CD4-positive, alpha-beta T cell treated with Interleukin-17A for 1 hour (primary cell): ENCODE measurements at regions not wholly inside any gene's neighbourhood (a gene's known extent, or its start where the extent isn't known, plus 50 kb on each side); places are given as distances from the start of the nearest gene placed in this dataset.
A peak's percentile ranks its signal among the peaks of the same experiment; 100 is the strongest.
"Not testable (repeated sequence)": the region's sequence is repeated elsewhere in the genome, so short reads cannot be mapped to it uniquely, and the experiment has no call there.

Source experiments
- DNase-seq: peaks from one replicate; pipeline ENCODE4 v3.0.0-alpha.2; 2020

DNA sequence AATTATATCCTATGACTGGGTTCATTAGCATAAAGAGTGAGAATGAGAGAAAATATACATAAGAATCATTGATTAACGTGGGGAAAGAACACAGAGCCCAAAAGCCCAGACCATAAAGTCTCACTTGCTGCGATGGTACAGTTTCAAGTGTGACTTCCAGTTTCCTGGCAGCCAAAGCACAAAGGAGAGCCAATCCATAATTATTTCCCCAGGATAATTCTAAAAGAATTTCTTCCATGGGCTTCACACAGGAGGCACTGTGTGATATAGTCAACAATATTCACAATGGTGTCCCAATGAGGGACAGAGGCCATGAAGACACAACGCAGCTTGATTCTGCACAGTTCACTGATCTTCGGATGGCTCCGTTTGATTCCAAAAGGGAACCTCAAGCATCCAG, 321.6 kb downstream of the PLPP3 start:
- DNase-seq = no peak

DNA sequence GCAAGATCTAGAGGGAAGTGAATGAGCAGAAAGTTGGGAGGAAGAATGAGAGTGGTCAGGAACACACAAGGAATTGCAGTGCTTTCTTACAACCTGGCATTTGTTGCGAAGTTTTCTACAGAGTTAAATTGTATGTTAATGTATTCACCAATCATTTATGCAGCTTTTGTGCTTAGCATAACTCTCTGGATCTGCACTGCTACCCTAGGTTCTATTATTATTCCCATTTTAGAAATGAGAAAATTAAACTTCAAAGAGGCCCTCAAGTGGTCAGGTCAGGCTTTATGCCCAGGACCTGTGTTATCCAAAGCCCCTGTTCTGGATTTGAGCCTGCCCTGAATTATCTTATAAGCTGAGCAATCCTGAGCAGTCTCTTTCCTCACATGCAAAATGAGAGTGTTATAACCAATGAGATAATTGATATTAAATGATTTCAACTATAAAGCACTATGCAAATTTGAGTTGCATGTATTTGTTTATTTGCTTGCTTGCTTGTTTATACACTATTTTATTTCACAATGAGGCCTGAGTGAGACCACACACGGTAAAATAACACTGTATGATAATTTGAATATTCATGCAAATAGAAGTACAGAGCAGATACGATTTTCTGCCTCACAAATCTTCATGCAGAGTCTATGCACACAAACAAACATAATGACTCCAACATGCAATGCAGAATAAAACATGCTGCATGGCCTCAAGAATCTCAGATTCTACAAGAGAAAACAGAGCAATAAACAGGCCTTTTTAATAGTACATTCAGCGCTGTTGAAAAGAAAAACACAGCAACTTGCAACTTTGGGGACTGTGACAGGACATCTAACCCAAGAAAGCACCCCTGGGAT, 323.0 kb downstream of the PLPP3 start:
- no peak for DNase-seq

DNA sequence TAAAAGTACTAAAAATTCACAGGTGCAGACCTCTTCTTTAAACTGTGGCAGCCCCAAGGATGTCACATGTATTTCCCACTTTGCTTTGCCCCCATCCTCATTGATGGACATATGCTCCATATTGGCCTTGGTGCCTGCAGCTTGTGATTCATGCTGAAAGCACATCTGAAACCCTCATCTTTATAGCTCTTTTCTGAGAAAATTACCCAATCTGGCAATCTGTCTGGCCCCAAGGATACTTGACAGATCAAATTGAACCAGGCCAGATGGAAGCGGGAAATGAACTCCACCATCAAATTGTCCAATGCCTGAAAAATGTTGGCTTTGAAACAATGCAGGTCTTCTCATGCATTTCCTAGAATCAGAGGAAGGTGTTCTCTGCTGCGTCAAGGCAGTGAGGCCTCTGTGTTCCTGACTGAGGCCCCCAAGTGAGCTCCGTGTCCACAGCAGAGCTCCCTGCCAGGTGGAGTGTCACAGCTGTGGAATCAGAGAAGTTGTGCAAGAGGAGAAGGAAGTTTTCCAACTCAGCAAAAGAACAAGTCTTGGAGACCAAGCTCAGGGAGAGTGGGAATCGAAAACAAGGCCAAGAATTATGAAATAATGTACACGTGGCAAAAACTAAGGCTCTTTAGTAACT, 323.7 kb downstream of the PLPP3 start:
- no peak for DNase-seq

DNA sequence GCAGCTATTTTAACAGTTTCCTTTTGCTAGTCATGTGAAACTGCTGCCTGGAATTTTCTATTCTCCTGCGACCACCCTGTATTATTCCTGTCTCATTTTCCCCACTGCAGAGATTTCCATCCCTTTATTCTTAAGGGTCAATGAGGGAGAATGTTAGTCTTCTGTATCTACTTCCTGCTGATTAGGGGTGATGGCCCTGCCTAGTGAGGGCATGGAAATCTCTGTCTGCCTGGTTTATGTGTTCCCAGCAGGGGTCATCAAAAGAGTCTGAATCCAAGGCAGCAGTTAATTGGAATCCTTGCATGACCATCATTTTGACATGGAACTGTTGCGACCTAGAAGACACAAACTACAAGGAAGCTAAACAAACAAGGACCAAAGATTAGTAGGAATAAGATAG, 325.2 kb downstream of the PLPP3 start:
- no peak for DNase-seq

DNA sequence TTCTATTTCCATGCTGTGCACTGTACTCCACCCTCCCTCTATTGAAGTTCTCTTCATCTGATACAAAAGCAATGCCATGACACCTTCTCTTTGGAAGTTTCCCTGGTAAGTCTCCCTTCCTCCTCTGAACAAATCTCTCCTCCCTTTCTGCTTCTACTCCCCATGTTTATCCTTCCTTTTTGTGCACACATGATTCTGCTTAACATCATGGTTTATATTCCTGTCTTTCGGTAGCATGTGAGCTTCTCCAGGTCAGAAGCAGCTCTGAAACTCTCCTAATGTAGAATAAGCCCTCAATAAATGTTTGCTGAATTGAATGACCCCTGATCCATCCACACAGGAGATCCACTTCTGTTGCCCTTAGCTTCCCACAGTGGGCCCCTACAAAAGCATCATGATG, 328.6 kb downstream of the PLPP3 start:
- no peak for DNase-seq

DNA sequence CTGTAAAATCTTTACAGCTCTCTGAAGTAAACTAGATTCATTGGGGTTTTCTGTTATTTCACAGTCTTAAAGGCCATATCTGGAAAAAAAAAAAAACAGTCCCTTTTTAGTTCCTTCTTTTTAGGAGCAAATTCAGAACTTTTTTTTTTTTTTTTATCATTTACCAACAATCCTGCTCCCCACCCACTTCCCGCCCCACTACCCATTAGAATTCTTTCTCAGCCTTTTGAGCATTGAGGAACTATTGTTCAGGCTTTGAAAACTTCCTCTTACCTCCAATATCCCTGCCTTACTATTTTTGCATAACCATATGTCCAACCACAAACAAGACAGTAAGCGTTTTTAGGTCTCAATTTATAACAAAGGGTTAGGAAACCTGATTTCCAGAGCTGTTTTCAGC, 330.1 kb downstream of the PLPP3 start:
- DNase-seq = peak; percentile 13

DNA sequence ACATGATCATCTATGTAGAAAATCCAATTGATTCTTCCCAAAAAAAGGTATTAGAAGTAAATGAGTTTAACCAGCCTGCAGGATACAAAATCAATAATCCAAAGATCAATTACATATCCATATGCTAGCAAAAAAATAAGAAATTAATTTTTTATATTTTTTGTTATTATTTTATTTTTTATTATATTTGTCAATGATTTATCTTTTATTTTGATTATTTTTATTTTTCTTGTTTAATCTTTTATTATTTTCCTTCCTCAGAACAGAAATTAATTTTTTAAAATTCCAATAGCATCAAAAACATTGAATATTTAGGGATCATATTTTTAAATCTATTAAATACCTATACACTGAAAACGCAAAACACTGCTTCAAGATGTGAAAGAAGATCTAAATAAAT, 331.2 kb downstream of the PLPP3 start:
- DNase-seq = no peak

DNA sequence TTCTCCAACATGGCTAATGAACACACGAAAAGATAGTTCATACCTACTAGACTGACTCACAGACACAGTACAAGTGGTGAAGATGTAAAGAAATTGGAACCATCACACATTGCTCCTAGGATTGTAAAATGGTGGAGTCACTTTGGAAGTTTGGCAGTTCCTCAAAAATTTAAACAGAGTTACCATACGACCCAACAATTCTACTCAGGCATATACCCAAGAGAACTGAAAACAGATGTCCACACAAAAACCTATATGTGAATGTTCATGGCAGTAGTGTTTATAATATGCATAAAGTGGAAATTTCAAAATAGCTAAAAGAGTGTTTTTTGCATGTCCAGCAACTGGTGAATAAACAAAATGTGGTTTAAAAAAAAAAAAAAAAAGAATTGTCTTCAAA, 332.6 kb downstream of the PLPP3 start:
- DNase-seq = not testable (repeated sequence)

DNA sequence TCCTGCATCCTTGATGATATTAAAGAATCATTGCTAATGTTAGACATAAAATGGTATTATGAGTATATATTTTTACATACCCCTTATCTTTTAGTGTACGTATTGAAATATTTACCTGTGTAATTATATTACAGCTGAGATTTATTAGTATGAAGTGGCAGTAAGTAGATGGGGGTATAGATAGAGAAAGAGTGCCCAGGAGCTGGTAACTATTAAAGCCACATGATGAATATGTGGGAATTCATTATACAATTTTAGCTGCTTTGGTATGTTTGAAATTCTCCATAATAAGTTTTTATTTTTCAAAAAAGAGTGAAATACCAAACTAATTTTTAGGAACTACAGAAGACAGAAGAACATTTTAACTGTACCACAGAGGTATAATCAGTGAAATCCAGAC, 339.0 kb downstream of the PLPP3 start:
- no peak for DNase-seq

DNA sequence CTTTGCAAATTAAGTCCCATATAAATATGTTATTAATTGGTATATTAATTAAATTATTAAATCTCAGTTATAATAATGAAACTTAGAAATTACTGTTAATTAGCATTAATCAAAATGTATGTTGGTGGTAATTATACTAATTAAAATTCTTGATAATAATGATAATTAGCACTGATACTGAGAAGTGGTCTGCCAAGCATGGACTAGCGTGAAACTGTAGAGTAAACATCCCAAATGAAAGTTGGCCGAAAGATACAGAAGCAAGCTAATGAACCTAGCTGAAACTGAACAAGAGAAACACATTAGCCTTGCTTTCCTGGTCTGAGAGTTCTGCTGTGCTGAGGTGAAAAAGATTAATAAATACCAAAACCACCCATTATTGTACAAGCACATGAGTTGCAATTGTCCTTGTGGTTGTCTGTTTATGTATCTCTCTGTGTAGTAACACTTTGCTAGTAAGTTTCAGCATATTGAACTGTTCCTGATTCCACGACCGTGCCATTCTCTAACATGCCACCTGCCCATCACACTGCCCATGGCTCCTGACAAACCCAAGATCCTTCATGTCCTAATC, 341.8 kb downstream of the PLPP3 start:
- DNase-seq = no peak

DNA sequence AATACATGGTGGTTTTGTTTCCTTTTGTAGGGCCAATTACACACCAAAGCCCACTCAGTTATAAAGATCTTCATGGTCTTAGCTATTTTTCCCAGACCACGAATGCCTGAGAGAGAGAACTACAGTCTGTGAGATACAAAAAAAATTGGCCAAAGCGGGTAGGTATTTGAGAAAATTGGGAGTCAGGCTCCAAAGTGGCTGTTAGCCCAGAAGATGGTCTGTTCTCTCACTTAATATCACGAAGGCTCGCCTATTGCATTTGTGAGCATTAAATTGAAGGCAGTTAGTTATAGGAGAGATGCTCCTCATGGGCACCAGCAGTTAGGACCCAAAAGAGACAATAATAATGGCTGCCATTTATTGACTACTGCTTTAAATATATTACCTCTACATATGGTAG, 342.7 kb downstream of the PLPP3 start:
- DNase-seq = no peak

DNA sequence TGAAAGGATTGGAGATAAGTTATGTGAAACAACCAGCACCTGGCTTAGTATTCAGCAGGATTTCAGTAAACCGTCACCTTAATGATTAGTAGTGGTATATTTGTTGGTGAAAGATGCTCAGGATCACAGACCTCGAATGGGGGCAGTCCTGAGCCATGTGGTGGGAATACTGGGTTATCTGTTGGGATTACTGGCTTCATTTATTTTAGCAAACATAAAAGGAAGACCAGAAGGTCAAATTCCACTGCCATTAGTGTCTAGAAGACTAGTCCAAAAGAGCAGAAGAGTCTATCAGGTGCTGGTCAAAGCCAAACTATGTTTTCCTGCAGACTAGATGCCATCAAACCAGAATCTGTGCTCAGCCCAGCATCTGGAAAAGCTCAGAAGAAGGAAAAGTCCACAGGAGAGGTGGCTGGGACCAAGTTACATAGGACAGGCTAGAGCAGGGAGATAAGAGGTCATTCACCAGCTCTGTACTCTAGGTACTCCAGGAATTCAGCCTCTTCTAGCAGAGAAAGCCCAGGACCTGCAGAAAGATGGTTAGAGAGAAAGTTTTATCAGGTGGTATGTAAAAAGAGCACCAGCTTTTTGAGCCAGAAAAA, 343.4 kb downstream of the PLPP3 start:
- DNase-seq = no peak

DNA sequence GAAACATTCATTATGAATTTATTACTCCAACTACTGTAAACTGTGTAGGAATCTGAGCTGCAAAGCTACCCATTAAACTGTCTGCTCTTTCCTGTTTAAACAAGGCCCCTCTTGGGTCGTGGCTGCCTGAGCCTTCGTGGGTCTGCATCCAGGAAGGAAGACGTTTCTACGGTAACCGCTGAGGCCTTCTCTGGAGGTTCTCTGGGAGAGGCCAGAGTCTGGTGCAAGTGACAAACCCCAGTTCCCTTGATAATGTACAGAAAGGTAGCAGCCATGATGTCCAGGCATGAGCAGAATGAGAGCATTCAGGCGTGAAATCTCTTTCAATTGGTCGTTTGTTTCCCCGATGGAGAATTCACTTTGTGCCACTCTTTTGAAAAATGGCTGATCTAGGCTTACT, 350.2 kb downstream of the PLPP3 start:
- DNase-seq = no peak

DNA sequence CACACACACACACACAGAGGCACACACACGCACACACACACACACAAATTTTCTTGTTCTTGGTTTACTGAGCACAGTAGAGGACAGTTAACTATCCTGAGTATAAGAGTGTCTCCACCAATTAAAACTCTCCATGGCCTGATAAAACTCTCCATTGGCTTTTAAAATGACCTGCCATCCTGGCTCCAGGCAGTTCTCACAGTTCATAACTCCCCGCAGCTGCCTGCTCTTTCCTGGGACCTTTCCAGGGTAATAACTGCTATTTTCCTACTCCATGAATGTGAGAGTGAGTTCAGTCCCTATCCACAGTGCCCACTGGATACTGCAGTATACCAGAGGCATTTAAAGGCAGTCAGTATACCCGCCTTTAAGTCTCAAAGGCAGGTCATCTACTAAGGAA, 351.5 kb downstream of the PLPP3 start:
- DNase-seq = no peak

DNA sequence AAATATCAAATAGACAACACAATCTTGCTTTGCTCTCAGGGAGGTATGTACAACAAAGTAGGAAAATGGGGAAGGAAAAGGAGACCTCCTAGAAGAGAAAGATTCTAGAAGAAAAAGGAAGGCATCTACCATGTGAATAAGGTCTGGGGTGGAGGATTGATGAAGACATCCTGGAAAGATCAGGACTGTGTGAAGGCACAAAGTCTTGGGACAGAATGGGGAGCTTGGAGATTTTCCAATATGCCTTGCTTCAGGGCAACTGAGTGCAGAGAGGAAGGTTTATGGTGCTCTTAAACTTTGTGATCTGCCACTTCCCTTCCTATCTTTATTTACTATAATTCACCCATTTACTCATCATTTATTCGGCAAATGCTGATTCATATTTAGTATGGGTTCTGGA, 352.0 kb downstream of the PLPP3 start:
- no peak for DNase-seq

DNA sequence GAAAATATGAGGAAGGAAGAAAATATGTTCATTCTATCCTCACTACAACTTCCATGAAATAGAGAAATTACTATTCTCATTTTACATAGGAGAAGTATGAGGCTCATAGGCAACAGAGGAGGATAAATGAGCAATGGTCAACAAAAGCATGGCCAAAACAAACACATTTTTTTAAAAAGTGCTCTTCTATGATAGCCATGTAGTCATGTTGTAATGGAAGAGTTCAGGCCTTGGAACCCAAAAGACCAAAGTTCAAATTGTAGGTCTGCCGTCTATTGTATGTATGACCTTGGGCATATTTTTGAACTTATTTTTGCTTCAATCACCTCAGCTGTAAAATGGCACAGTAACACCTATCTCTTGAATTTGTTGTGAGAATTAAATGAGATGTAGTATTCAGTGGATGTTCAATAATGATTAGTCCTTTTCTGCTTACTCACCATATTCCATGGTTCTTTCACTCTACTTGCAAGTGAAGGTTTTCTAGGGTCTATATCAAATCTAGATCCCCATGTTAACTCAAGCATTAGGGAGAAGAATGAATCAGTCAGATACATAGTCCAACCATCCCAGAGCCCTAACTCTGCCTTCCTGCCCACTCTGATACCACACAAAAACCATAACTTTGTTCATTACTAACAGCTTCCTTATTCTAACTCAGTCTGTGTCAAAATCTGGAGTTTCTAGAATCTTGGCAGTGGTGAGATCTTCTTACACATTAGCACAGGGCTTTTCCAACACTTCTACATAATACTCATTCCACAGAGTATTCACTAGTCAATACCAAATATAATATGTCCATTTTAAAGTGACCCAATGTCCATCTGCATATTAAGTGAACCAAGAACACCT, 353.2 kb downstream of the PLPP3 start:
- no peak for DNase-seq

DNA sequence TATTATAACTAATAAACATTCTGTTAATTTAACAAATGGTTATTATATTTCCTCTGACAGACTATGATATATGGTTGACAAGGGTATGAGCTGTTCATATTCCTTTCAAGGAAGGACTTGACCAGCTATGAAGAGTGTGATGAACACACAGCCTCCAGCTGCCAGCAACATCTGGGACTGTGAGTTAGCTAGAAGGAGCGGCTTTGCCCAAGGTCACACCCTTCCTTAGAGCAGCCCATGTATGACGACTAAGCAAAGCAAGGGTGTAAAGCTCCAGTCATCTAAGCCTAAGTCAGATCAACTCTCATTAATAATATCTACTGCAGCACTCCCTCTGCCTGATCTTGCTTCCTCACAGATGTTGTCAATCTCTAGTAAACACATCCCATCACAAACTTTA, 355.4 kb downstream of the PLPP3 start:
- DNase-seq = no peak

DNA sequence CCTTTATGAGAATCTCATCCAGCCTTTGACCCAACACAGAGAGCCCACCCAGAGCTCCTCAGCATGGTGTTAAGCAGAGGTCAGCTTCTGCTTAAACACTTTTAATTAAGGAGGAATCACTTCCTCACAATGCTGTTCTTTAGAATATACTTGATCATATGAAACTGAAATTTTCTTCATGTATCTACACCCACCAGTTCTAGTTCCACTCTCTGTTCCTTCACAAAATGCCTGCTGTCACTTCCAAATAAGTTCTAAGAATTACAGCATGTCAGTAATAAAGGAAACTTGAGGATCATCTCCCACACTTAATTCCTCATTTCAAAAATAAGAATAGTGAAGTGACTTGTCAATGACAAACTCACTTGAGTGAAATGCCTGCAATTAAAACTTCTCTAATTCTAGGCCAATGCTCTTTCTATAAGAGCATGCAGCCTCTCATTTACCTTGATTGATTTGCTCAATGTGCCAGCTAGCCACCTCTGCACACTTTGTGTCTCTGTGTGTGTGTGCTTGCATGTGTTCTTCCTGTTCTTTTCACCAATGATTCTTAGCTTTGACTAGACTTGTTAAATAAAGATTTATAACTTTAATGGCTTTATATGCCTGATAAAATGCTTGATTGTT, 356.3 kb downstream of the PLPP3 start:
- DNase-seq = no peak

DNA sequence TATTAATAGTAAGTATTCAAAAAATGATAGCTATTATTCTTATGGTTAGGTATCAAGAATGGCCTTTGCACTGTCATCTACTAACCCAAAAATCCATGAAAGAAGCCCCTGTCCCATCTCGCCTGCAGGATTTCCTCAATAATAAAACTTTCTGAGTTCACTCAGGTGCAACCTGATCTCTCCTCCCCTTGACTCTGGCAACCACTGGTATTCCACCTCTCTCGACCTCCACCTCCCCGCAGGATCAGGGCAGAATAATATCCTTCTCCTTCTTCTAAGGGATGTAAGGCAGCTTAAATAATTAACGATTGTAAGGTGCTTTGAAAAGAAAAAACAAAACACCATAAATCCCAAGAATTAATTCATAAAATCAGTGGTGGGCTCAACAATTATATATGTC, 359.3 kb downstream of the PLPP3 start:
- DNase-seq = no peak

DNA sequence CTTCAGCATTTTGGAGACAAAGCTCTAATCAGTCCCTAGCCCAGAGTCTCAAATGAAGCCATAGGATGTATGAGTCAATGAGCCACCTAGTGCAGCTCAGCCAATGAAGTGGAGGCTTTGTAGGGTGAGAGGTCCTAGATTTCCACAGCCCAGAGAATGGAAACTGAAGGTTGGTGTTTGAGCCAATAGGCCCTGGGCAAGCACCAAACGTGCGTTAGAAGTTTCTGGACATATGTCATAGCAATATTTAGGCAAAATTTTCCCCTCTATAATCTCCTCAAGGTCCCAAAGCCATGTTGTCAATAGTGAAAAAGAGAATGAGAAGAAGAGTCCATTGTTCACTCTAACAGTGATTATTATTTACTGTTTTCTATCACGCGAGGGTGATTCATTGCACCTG, 361.3 kb downstream of the PLPP3 start:
- no peak for DNase-seq

DNA sequence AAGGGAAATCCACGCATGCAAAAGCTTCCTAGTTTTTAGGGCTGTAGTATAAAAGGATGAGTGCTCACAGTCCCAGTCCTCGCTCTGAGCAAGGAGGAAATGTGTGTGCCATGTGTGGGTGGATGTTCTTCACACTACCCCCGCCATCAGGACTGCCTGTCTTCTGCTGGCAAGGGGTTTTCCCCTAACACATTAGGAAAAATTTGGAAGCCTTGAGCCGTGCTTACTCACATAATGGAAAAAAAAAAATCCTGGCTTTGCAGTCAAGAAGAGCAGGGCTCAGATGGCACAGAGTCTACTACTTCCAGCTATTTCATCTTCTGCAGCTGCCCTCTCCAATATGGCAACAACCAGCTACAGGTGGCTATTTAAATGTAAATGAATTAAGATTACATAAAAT, 363.1 kb downstream of the PLPP3 start:
- no peak for DNase-seq

DNA sequence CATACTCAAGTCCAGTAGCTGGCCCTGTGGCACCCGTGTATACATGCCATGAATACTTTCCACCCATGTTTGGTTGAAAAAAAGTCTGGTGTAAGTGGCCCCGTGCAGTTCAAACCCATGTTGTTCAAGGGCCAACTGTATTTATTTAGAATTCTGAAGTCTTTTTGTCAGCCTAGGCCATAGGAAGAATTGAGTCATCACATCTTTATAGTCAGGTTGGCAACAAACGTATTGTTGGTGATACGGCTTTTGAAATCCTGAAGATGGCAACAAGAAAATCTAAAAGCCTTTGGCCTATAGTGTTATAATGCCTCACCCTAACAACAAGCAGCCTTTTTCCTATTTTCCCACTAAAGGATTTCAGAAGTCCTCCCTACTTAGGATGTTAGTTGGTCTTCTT, 363.6 kb downstream of the PLPP3 start:
- no peak for DNase-seq

DNA sequence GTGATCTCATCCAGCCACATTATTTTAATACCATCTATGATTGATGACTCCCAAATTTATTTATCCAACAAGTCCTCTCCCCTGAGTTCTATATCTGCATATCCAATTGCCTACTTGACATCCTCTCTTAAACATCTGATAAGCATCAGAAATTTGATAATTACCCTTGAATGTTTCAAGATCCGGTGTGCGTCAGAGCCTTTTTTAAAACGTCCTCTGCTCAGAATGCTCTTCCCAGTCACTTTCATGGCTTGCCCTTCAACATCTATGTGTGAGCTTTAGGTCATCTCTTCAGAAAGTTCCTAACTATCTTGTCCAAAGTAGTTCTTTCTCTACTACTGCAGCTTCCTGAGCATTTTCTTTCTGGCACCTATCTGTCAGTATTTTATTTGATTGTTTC, 364.3 kb downstream of the PLPP3 start:
- DNase-seq = no peak
